HL-60 (cell line): ENCODE measurements at regions not wholly inside any gene's neighbourhood (a gene's known extent, or its start where the extent isn't known, plus 50 kb on each side); places are given as distances from the start of the nearest gene placed in this dataset.

Source experiments
- CTCF ChIP-seq: IDR thresholded peaks from one replicate; pipeline ENCODE4 v1.5.1; 2011; ENCODE audit warnings: low read length, control low read depth, inconsistent platforms; ENCODE audit not compliant: insufficient read depth
- POLR2AphosphoS5 ChIP-seq: IDR thresholded peaks from 2 replicates; pipeline ENCODE4 v1.6.1; 2012; ENCODE audit warnings: low read depth

GRCh38 chr13:23996456-23996855, 99.2 kb upstream of the C1QTNF9B start:
- TF ChIP-seq CTCF (no peak), POLR2AphosphoS5 (no peak)
